Calu3 (cell line): ENCODE measurements at regions not wholly inside any gene's neighbourhood (a gene's known extent, or its start where the extent isn't known, plus 50 kb on each side); places are given as distances from the start of the nearest gene placed in this dataset.

Experiments used
- BruUV-seq: library from RNA; stranded (reverse); fragments of 400-500 nt; replicated peaks from 2 replicates; lab custom pipeline; 2021; lab: Mats Ljungman, UMichigan
- CTCF ChIA-PET: fragments of 300-600 bp; sonication (Branson Sonifier 250); formaldehyde crosslinking; loops from one replicate; lab custom pipeline; 2022; ENCODE audit warnings: antibody characterized with exemption; lab: Charles Lee
- DNase-seq: peaks from one replicate; pipeline ENCODE4 v3.0.0; 2022
- H3K27ac Mint-ChIP-seq: one replicate; pipeline ENCODE4 v1.8.0; 2022; ENCODE audit warnings: mixed read lengths; ENCODE audit not compliant: unreplicated experiment
- H3K27me3 Mint-ChIP-seq: one replicate; pipeline ENCODE4 v1.8.0; 2022; ENCODE audit warnings: mixed read lengths; ENCODE audit not compliant: unreplicated experiment
- H3K36me3 Mint-ChIP-seq: one replicate; pipeline ENCODE4 v1.8.0; 2022; ENCODE audit warnings: mild to moderate bottlenecking, moderate library complexity, mixed read lengths; ENCODE audit not compliant: insufficient read depth, unreplicated experiment
- H3K4me1 Mint-ChIP-seq: one replicate; pipeline ENCODE4 v1.8.0; 2022; ENCODE audit warnings: mild to moderate bottlenecking, low read depth, mixed read lengths; ENCODE audit not compliant: unreplicated experiment
- H3K4me3 Mint-ChIP-seq: one replicate; pipeline ENCODE4 v1.8.0; 2022; ENCODE audit warnings: mild to moderate bottlenecking, low read depth, moderate library complexity, mixed read lengths; ENCODE audit not compliant: unreplicated experiment
- H3K9me3 Mint-ChIP-seq: one replicate; pipeline ENCODE4 v1.8.0; 2022; ENCODE audit warnings: low read depth, mixed read lengths; ENCODE audit not compliant: unreplicated experiment
- intact Hi-C: fragments of 100-400 bp; cut with micrococcal nuclease; formaldehyde crosslinking; loops from one replicate; pipeline ENCODE4 v1.10.0; 2022; ENCODE audit not compliant: unreplicated experiment
- TF ChIP-seq, protein P1 (sequence below): fragments of 200-600 bp; IDR thresholded peaks from one replicate; pipeline ENCODE4 v1.8.0; 2022; ENCODE audit warnings: antibody characterized with exemption; ENCODE audit not compliant: unreplicated experiment

- H3K36me3 Mint-ChIP-seq, result no peaks in the 10 kb centered on the region
- DNase-seq, result no peak
- H3K27me3 Mint-ChIP-seq, result peaks cover 47% of the 10 kb centered on the region
- no peaks in the 10 kb centered on the region for H3K4me1 Mint-ChIP-seq
- CTCF ChIA-PET, result interaction anchor here (1.1 kb wide), 1 partner anchor 136 kb away, joined by 5 read pairs; no protein-coding TSS in a partner anchor
- H3K27ac Mint-ChIP-seq, result no peak overlapping the region
- intact Hi-C loops, result no loop called here
- no peaks in the 10 kb centered on the region for H3K9me3 Mint-ChIP-seq
- TF ChIP-seq, protein P1, sequence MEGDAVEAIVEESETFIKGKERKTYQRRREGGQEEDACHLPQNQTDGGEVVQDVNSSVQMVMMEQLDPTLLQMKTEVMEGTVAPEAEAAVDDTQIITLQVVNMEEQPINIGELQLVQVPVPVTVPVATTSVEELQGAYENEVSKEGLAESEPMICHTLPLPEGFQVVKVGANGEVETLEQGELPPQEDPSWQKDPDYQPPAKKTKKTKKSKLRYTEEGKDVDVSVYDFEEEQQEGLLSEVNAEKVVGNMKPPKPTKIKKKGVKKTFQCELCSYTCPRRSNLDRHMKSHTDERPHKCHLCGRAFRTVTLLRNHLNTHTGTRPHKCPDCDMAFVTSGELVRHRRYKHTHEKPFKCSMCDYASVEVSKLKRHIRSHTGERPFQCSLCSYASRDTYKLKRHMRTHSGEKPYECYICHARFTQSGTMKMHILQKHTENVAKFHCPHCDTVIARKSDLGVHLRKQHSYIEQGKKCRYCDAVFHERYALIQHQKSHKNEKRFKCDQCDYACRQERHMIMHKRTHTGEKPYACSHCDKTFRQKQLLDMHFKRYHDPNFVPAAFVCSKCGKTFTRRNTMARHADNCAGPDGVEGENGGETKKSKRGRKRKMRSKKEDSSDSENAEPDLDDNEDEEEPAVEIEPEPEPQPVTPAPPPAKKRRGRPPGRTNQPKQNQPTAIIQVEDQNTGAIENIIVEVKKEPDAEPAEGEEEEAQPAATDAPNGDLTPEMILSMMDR, result no peak
- no TSS peak for BruUV-seq
- no peak overlapping the region for H3K4me3 Mint-ChIP-seq
Measured at GRCh38 chr3:71865727-71866126, 80.8 kb upstream of the PROK2 start.

DNA sequence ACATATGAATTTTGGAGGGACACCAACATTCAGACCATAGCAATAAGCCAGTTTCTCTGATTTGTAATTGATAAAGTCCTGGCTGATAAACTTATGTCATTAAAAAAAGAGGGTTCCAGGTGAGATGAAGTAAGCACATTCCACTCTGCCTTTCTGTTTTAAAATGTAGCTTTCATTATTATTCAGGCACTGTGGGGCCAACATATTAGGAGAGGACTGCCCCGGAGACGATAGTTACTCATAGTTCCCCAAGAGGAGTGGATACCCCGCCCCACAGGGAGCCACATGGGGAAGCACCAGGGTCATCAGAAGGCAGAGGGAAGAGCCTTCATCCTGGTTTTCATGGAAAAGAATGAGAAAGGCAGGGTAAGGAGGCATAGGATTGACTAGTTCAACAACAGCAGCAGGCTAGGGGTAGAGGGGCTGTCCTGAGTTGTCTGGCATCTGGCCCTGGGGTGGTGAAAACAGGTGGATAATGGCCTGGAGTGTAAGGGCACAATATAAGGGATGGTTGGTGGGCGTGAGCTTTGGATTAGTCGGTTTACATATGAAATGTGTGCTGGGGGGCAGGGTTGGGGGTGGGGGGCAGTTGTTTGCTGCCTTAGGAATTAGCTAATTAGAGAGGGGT lies 78.7 kb upstream of the PROK2 start:
- H3K4me1 Mint-ChIP-seq, result no peaks in the 10 kb centered on the region
- H3K27me3 Mint-ChIP-seq, result peaks cover 50% of the 10 kb centered on the region
- CTCF ChIA-PET, result no interaction called here
- TF ChIP-seq, protein P1, result no peak
- no peaks in the 10 kb centered on the region for H3K9me3 Mint-ChIP-seq
- no peak for DNase-seq
- no peak overlapping the region for H3K27ac Mint-ChIP-seq
- no TSS peak for BruUV-seq
- no peaks in the 10 kb centered on the region for H3K36me3 Mint-ChIP-seq
- intact Hi-C loops, result no loop called here
- H3K4me3 Mint-ChIP-seq, result no peak overlapping the region

DNA sequence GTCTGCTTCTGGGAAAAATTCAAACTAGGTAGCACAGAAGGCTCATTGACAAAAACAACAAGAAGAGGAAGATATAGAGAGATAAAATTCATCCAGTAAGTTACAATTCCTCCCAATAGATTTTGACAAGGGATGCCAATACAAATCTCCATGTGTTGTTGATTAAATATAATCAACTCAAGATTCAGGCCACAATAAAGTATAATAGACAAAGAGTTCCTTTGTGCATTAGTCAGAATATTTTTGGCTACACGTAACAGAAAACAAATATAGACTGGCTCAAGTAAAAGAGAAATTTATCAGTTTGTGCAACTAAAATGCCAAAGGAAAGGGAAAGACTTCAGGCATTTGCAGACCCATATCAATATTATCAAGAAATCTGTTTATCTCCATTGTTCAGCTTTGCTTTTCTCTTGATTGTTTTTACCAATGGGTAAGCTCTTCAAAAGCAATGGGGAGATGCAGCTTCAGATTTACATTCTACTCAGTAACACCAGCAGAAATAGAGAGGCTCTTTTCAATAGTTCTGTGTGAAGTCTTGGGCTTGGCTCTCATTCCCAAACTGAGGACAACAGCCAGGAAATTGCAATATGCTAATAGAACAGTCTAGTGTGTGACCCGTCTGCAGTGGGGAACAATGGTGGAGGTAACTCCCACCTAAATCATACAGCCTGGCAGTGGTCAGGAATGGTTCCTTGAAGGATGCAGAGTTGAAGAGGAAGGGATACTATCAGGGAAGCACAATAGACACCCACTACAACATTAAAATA lies 77.6 kb upstream of the PROK2 start:
- no peak for DNase-seq
- no peaks in the 10 kb centered on the region for H3K9me3 Mint-ChIP-seq
- no peaks in the 10 kb centered on the region for H3K4me1 Mint-ChIP-seq
- H3K27ac Mint-ChIP-seq, result no peak overlapping the region
- TF ChIP-seq, protein P1, result no peak
- BruUV-seq, result no TSS peak
- H3K27me3 Mint-ChIP-seq, result peaks cover 50% of the 10 kb centered on the region
- intact Hi-C loops, result no loop called here
- CTCF ChIA-PET, result no interaction called here
- no peak overlapping the region for H3K4me3 Mint-ChIP-seq
- H3K36me3 Mint-ChIP-seq, result no peaks in the 10 kb centered on the region

GRCh38 chr3:71859123-71859519 lies 74.2 kb upstream of the PROK2 start:
- no TSS peak for BruUV-seq
- no peaks in the 10 kb centered on the region for H3K4me1 Mint-ChIP-seq
- DNase-seq, result peak; percentile 24
- peaks cover 38% of the 10 kb centered on the region for H3K27me3 Mint-ChIP-seq
- CTCF ChIA-PET, result interaction anchor here (0.8 to 1.0 kb wide), 2 partner anchors 129 to 148 kb away, joined by 5 to 15 read pairs; no protein-coding TSS in a partner anchor
- H3K9me3 Mint-ChIP-seq, result no peaks in the 10 kb centered on the region
- no peak overlapping the region for H3K4me3 Mint-ChIP-seq
- TF ChIP-seq, protein P1, result no peak
- no peak overlapping the region for H3K27ac Mint-ChIP-seq
- no peaks in the 10 kb centered on the region for H3K36me3 Mint-ChIP-seq
- intact Hi-C loops, result loop anchor here (1.0 kb wide), 2 partner anchors 129 to 148 kb away; no protein-coding TSS in a partner anchor
